ENCODE measurements at regions not wholly inside any gene's neighbourhood (a gene's known extent, or its start where the extent isn't known, plus 50 kb on each side); places are given as distances from the start of the nearest gene placed in this dataset.

- TF ChIP-seq NR2F1 (conservative IDR thresholded peaks at IDR 0.05): no peak
- no peak for TF ChIP-seq USF2 (IDR thresholded peaks at IDR 0.05; ENCODE audit: borderline replicate concordance, low read depth, low read length)
- no peak for TF ChIP-seq NR2C1 (IDR thresholded peaks at IDR 0.05)
- TF ChIP-seq CHD4 (IDR thresholded peaks at IDR 0.05): no peak
- TF ChIP-seq EZH2 (IDR thresholded peaks at IDR 0.05; ENCODE audit: borderline replicate concordance, control insufficient read depth, low read depth, low read length): no peak
- TF ChIP-seq EP300 (IDR thresholded peaks at IDR 0.05; ENCODE audit: borderline replicate concordance in 1 of 2, control insufficient read depth in 1 of 2, low read depth in 2 of 2, low read length in 2 of 2): no peak
- TF ChIP-seq CTCF (IDR thresholded peaks at IDR 0.05 in 2 of 3, conservative IDR thresholded peaks at IDR 0.05 in 1 of 3; ENCODE audit: control insufficient read depth in 2 of 3, extremely low read depth in 1 of 3, insufficient read depth in 1 of 3, low read depth in 3 of 3, low read length in 3 of 3): no peak
- TF ChIP-seq NR2C2 (IDR thresholded peaks at IDR 0.05; ENCODE audit: borderline replicate concordance, control insufficient read depth, insufficient read length, low read depth): no peak
- TF ChIP-seq SP1 (IDR thresholded peaks at IDR 0.05; ENCODE audit: low read depth, low read length): no peak
- no peak for TF ChIP-seq ZNF274 (IDR thresholded peaks at IDR 0.05; ENCODE audit: insufficient read depth, insufficient read length)
- TF ChIP-seq TARDBP (IDR thresholded peaks at IDR 0.05; ENCODE audit: borderline replicate concordance): no peak
- no peak for TF ChIP-seq HSF1 (IDR thresholded peaks at IDR 0.05; ENCODE audit: low read depth, low read length)
Measured at GRCh38 chr2:84194181-84194580, 264.9 kb downstream of the SUCLG1 start.
